ENCODE measurements at regions not wholly inside any gene's neighbourhood (a gene's known extent, or its start where the extent isn't known, plus 50 kb on each side); places are given as distances from the start of the nearest gene placed in this dataset.

GRCh38 chr4:167509551-167509950 is 275.3 kb upstream of the SPOCK3 start:
- DNase-seq: no peak

GRCh38 chr4:167524091-167524490 is 289.8 kb upstream of the SPOCK3 start:
- no peak for DNase-seq

- no peak for DNase-seq
Observed at GRCh38 chr4:167537761-167538160, 303.5 kb upstream of the SPOCK3 start.

- DNase-seq: no peak
Observed at GRCh38 chr4:167541286-167541685, 307.0 kb upstream of the SPOCK3 start.

GRCh38 chr4:167544391-167544790 is 310.1 kb upstream of the SPOCK3 start:
- no peak for DNase-seq

- DNase-seq: no peak
Observed at GRCh38 chr4:167550021-167550420, 315.7 kb upstream of the SPOCK3 start.

GRCh38 chr4:167555338-167556022 is 321.2 kb upstream of the SPOCK3 start:
- DNase-seq: no peak

- no peak for DNase-seq
Observed at GRCh38 chr4:167578906-167579305, 344.6 kb upstream of the SPOCK3 start.

GRCh38 chr4:167581449-167581965 is 347.2 kb upstream of the SPOCK3 start:
- no peak for DNase-seq

GRCh38 chr4:167587361-167587760 is 353.1 kb upstream of the SPOCK3 start:
- no peak for DNase-seq

GRCh38 chr4:167595898-167596297 is 361.6 kb upstream of the SPOCK3 start:
- DNase-seq: no peak

GRCh38 chr4:167602157-167602556 is 367.9 kb upstream of the SPOCK3 start:
- no peak for DNase-seq

GRCh38 chr4:167606551-167606950 is 372.3 kb upstream of the SPOCK3 start:
- no peak for DNase-seq

GRCh38 chr4:167613381-167613780 is 379.1 kb upstream of the SPOCK3 start:
- no peak for DNase-seq

GRCh38 chr4:167614866-167615265 is 380.6 kb upstream of the SPOCK3 start:
- no peak for DNase-seq

- DNase-seq: no peak
Observed at GRCh38 chr4:167616476-167616875, 382.2 kb upstream of the SPOCK3 start.

GRCh38 chr4:167622481-167623240 is 388.4 kb upstream of the SPOCK3 start:
- peak; percentile 14 for DNase-seq

- no peak for DNase-seq
Observed at GRCh38 chr4:167623241-167623572, 388.9 kb upstream of the SPOCK3 start.

GRCh38 chr4:167629272-167629671 is 395.0 kb upstream of the SPOCK3 start:
- no peak for DNase-seq

GRCh38 chr4:167642250-167642649 is 408.0 kb upstream of the SPOCK3 start:
- no peak for DNase-seq

- no peak for DNase-seq
Observed at GRCh38 chr4:167645358-167645757, 411.1 kb upstream of the SPOCK3 start.

GRCh38 chr4:167652267-167652666 is 418.0 kb upstream of the SPOCK3 start:
- no peak for DNase-seq

- no peak for DNase-seq
Observed at GRCh38 chr4:167688660-167689142, 403.6 kb upstream of the ANXA10 start.

GRCh38 chr4:167702391-167702790 is 389.9 kb upstream of the ANXA10 start:
- DNase-seq: no peak

All from stimulated activated CD4-positive, alpha-beta T cell treated with anti-CD3 and anti-CD28 coated beads, Interleukin-4, amount 100 ng/mL, for 1 hour (primary cell).